Esophagus squamous epithelium (tissue), 4 donors: ENCODE measurements at regions not wholly inside any gene's neighbourhood (a gene's known extent, or its start where the extent isn't known, plus 50 kb on each side); places are given as distances from the start of the nearest gene placed in this dataset.

ENCODE experiments used
- POLR2A ChIP-seq, 4 donors: fragments of 450-650 bp; IDR thresholded peaks; one replicate each; pipeline ENCODE4 v1.6.1; 2017; ENCODE audit warnings: antibody characterized with exemption in 4 of 4, mild to moderate bottlenecking in 4 of 4, moderate library complexity in 3 of 4
- TF ChIP-seq, protein P1 (sequence below), 6 experiments: fragments of 450-650 bp in 4 of 6; fragments of 200-600 bp in 2 of 6; sonication (generic) in 2 of 6; IDR thresholded peaks; one replicate each; pipeline ENCODE4 v1.5.1; 2016 to 2019; ENCODE audit warnings: antibody characterized with exemption in 6 of 6, mild to moderate bottlenecking in 4 of 6, moderate library complexity in 4 of 6

DNA sequence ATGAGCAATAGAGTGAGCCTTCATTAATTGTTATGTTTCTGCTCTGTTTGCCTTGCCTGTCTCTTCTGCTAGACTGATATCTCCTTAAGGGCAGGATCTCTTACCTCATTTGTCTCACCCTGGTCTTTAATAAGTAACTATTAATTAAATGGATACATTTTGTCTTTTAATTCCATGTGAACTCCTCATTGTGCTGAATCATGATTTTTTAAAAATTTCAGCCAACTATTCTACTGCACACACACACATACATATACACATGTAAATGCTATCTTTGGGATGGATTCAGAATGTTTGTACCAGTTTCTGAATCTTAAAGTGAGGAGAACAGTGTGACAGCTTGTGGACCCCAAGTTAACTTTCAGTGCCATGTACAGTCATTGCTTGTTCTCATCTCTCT lies 731.1 kb upstream of the MAP3K7 start:
- TF ChIP-seq, protein P1, sequence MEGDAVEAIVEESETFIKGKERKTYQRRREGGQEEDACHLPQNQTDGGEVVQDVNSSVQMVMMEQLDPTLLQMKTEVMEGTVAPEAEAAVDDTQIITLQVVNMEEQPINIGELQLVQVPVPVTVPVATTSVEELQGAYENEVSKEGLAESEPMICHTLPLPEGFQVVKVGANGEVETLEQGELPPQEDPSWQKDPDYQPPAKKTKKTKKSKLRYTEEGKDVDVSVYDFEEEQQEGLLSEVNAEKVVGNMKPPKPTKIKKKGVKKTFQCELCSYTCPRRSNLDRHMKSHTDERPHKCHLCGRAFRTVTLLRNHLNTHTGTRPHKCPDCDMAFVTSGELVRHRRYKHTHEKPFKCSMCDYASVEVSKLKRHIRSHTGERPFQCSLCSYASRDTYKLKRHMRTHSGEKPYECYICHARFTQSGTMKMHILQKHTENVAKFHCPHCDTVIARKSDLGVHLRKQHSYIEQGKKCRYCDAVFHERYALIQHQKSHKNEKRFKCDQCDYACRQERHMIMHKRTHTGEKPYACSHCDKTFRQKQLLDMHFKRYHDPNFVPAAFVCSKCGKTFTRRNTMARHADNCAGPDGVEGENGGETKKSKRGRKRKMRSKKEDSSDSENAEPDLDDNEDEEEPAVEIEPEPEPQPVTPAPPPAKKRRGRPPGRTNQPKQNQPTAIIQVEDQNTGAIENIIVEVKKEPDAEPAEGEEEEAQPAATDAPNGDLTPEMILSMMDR (IDR thresholded peaks at IDR 0.05), result no peak
- TF ChIP-seq POLR2A (IDR thresholded peaks at IDR 0.05), result no peak
